Activated T-helper 17 cell treated with anti-CD3 and anti-CD28 coated beads, Interleukin-2, amount 50 U/mL, for 72 hours (primary cell): ENCODE measurements at regions not wholly inside any gene's neighbourhood (a gene's known extent, or its start where the extent isn't known, plus 50 kb on each side); places are given as distances from the start of the nearest gene placed in this dataset.

Experiments
- ATAC-seq: fragments of 150-1000 bp; cut with Tn5 transposase; replicated peaks from 2 replicates; pipeline ENCODE4 v1.10.0; 2021; ENCODE audit warnings: mild to moderate bottlenecking, moderate library complexity
- H3K27ac Mint-ChIP-seq: one replicate; pipeline ENCODE4 v1.8.0; 2022; ENCODE audit warnings: mixed read lengths
- H3K27me3 Mint-ChIP-seq: one replicate; pipeline ENCODE4 v1.8.0; 2022; ENCODE audit warnings: mixed read lengths
- H3K36me3 Mint-ChIP-seq: one replicate; pipeline ENCODE4 v1.8.0; 2022; ENCODE audit warnings: low read depth, mild to moderate bottlenecking, mixed read lengths
- H3K4me1 Mint-ChIP-seq: one replicate; pipeline ENCODE4 v1.8.0; 2022; ENCODE audit warnings: mixed read lengths
- H3K4me3 Mint-ChIP-seq: one replicate; pipeline ENCODE4 v1.8.0; 2022; ENCODE audit warnings: mild to moderate bottlenecking, mixed read lengths
- H3K9me3 Mint-ChIP-seq: one replicate; pipeline ENCODE4 v1.8.0; 2022; ENCODE audit warnings: mixed read lengths

GRCh38 chr4:30783751-30784150 is 63.6 kb downstream of the PCDH7 start:
- Mint-ChIP-seq H3K4me1 (no peaks in the 10 kb centered on the region), H3K4me3 (no peak overlapping the region), H3K9me3 (peaks cover 4% of the 10 kb centered on the region), H3K27me3 (no peaks in the 10 kb centered on the region), H3K27ac (no peak overlapping the region), H3K36me3 (no peaks in the 10 kb centered on the region)
- ATAC-seq = no peak

GRCh38 chr4:30789219-30789671 is 69.1 kb downstream of the PCDH7 start:
- no peaks in the 10 kb centered on the region for H3K4me1 Mint-ChIP-seq
- no peaks in the 10 kb centered on the region for H3K27me3 Mint-ChIP-seq
- no peak overlapping the region for H3K4me3 Mint-ChIP-seq
- no peak for ATAC-seq
- no peak overlapping the region for H3K27ac Mint-ChIP-seq
- H3K36me3 Mint-ChIP-seq = no peaks in the 10 kb centered on the region
- H3K9me3 Mint-ChIP-seq = peaks cover 4% of the 10 kb centered on the region

GRCh38 chr4:30790123-30790522 is 70.0 kb downstream of the PCDH7 start:
- ATAC-seq = no peak
- Mint-ChIP-seq H3K9me3 (peaks cover 4% of the 10 kb centered on the region), H3K27me3 (no peaks in the 10 kb centered on the region), H3K4me3 (no peak overlapping the region), H3K27ac (no peak overlapping the region), H3K36me3 (no peaks in the 10 kb centered on the region), H3K4me1 (no peaks in the 10 kb centered on the region)

- ATAC-seq = no peak
- Mint-ChIP-seq H3K4me3 (no peak overlapping the region), H3K27me3 (no peaks in the 10 kb centered on the region), H3K4me1 (no peaks in the 10 kb centered on the region), H3K36me3 (no peaks in the 10 kb centered on the region), H3K27ac (no peak overlapping the region), H3K9me3 (peaks cover 4% of the 10 kb centered on the region)
Observed at GRCh38 chr4:30790998-30791397, 70.8 kb downstream of the PCDH7 start.

- ATAC-seq = no peak
- no peak overlapping the region for H3K4me3 Mint-ChIP-seq
- H3K36me3 Mint-ChIP-seq = no peaks in the 10 kb centered on the region
- no peaks in the 10 kb centered on the region for H3K27me3 Mint-ChIP-seq
- no peaks in the 10 kb centered on the region for H3K4me1 Mint-ChIP-seq
- peaks cover 4% of the 10 kb centered on the region for H3K9me3 Mint-ChIP-seq
- no peak overlapping the region for H3K27ac Mint-ChIP-seq
Observed at GRCh38 chr4:30792601-30793000, 72.4 kb downstream of the PCDH7 start.

- H3K9me3 Mint-ChIP-seq = peaks cover 18% of the 10 kb centered on the region
- H3K4me1 Mint-ChIP-seq = no peaks in the 10 kb centered on the region
- H3K4me3 Mint-ChIP-seq = no peak overlapping the region
- no peaks in the 10 kb centered on the region for H3K27me3 Mint-ChIP-seq
- no peaks in the 10 kb centered on the region for H3K36me3 Mint-ChIP-seq
- no peak for ATAC-seq
- H3K27ac Mint-ChIP-seq = no peak overlapping the region
Observed at GRCh38 chr4:30801876-30802275, 81.7 kb downstream of the PCDH7 start.

- H3K4me3 Mint-ChIP-seq = no peak overlapping the region
- H3K36me3 Mint-ChIP-seq = no peaks in the 10 kb centered on the region
- no peak overlapping the region for H3K27ac Mint-ChIP-seq
- no peak for ATAC-seq
- peaks cover 18% of the 10 kb centered on the region for H3K9me3 Mint-ChIP-seq
- no peaks in the 10 kb centered on the region for H3K27me3 Mint-ChIP-seq
- no peaks in the 10 kb centered on the region for H3K4me1 Mint-ChIP-seq
Observed at GRCh38 chr4:30802622-30803323, 82.6 kb downstream of the PCDH7 start.

GRCh38 chr4:30808276-30808675 is 88.1 kb downstream of the PCDH7 start:
- H3K9me3 Mint-ChIP-seq = peaks cover 9% of the 10 kb centered on the region
- no peaks in the 10 kb centered on the region for H3K27me3 Mint-ChIP-seq
- no peak overlapping the region for H3K4me3 Mint-ChIP-seq

GRCh38 chr4:30811296-30811695 is 91.1 kb downstream of the PCDH7 start:
- ATAC-seq = no peak
- H3K27ac Mint-ChIP-seq = no peak overlapping the region

More at GRCh38 chr4:30808276-30808675, 88.1 kb downstream of the PCDH7 start:
- no peak for ATAC-seq
- Mint-ChIP-seq H3K4me1 (no peaks in the 10 kb centered on the region), H3K36me3 (no peaks in the 10 kb centered on the region), H3K27ac (no peak overlapping the region)

GRCh38 chr4:30815685-30816084 is 95.5 kb downstream of the PCDH7 start:
- Mint-ChIP-seq H3K9me3 (peaks cover 6% of the 10 kb centered on the region), H3K27ac (no peak overlapping the region), H3K36me3 (no peaks in the 10 kb centered on the region), H3K4me3 (no peak overlapping the region), H3K27me3 (no peaks in the 10 kb centered on the region), H3K4me1 (no peaks in the 10 kb centered on the region)
- ATAC-seq = no peak

More at GRCh38 chr4:30811296-30811695, 91.1 kb downstream of the PCDH7 start:
- H3K36me3 Mint-ChIP-seq = no peaks in the 10 kb centered on the region
- no peak overlapping the region for H3K4me3 Mint-ChIP-seq
- peaks cover 4% of the 10 kb centered on the region for H3K9me3 Mint-ChIP-seq
- H3K27me3 Mint-ChIP-seq = no peaks in the 10 kb centered on the region
- H3K4me1 Mint-ChIP-seq = no peaks in the 10 kb centered on the region

- Mint-ChIP-seq H3K9me3 (peaks cover 6% of the 10 kb centered on the region), H3K27me3 (no peaks in the 10 kb centered on the region), H3K27ac (no peak overlapping the region), H3K4me1 (no peaks in the 10 kb centered on the region), H3K36me3 (no peaks in the 10 kb centered on the region), H3K4me3 (no peak overlapping the region)
- ATAC-seq = no peak
Observed at GRCh38 chr4:30817447-30817846, 97.3 kb downstream of the PCDH7 start.

GRCh38 chr4:30818541-30818940 is 98.4 kb downstream of the PCDH7 start:
- H3K9me3 Mint-ChIP-seq = peaks cover 11% of the 10 kb centered on the region
- no peak overlapping the region for H3K27ac Mint-ChIP-seq
- no peak for ATAC-seq
- H3K4me1 Mint-ChIP-seq = no peaks in the 10 kb centered on the region
- H3K4me3 Mint-ChIP-seq = no peak overlapping the region
- H3K36me3 Mint-ChIP-seq = no peaks in the 10 kb centered on the region
- H3K27me3 Mint-ChIP-seq = no peaks in the 10 kb centered on the region

- no peak overlapping the region for H3K4me3 Mint-ChIP-seq
- H3K9me3 Mint-ChIP-seq = peaks cover 19% of the 10 kb centered on the region
- no peaks in the 10 kb centered on the region for H3K27me3 Mint-ChIP-seq
- no peak for ATAC-seq
- no peaks in the 10 kb centered on the region for H3K4me1 Mint-ChIP-seq
- H3K27ac Mint-ChIP-seq = no peak overlapping the region
- no peaks in the 10 kb centered on the region for H3K36me3 Mint-ChIP-seq
Observed at GRCh38 chr4:30821275-30821674, 101.1 kb downstream of the PCDH7 start.

GRCh38 chr4:30821859-30822612 is 101.9 kb downstream of the PCDH7 start:
- H3K4me1 Mint-ChIP-seq = no peaks in the 10 kb centered on the region
- H3K4me3 Mint-ChIP-seq = no peak overlapping the region
- H3K9me3 Mint-ChIP-seq = peaks cover 19% of the 10 kb centered on the region
- ATAC-seq = no peak
- H3K27ac Mint-ChIP-seq = no peak overlapping the region
- no peaks in the 10 kb centered on the region for H3K36me3 Mint-ChIP-seq
- no peaks in the 10 kb centered on the region for H3K27me3 Mint-ChIP-seq

GRCh38 chr4:30822911-30823551 is 102.9 kb downstream of the PCDH7 start:
- no peaks in the 10 kb centered on the region for H3K27me3 Mint-ChIP-seq
- no peaks in the 10 kb centered on the region for H3K4me1 Mint-ChIP-seq
- H3K27ac Mint-ChIP-seq = no peak overlapping the region
- H3K36me3 Mint-ChIP-seq = no peaks in the 10 kb centered on the region
- no peak for ATAC-seq
- no peak overlapping the region for H3K4me3 Mint-ChIP-seq
- peaks cover 23% of the 10 kb centered on the region for H3K9me3 Mint-ChIP-seq
